A673 (cell line): ENCODE measurements at regions not wholly inside any gene's neighbourhood (a gene's known extent, or its start where the extent isn't known, plus 50 kb on each side); places are given as distances from the start of the nearest gene placed in this dataset.
A peak's percentile ranks its signal among the peaks of the same experiment; 100 is the strongest.

Experiments
- CTCF ChIP-seq: fragments of 300-800, 200-600 bp; sonication (generic); conservative IDR thresholded peaks from 2 replicates; pipeline ENCODE4 v1.5.1; 2017; ENCODE audit warnings: low read depth, mild to moderate bottlenecking, antibody characterized with exemption, low read length, moderate library complexity, mixed read lengths
- EZH2 ChIP-seq: fragments of 200-600 bp; sonication (generic); IDR thresholded peaks from 2 replicates; pipeline ENCODE4 v1.6.1; 2017; ENCODE audit warnings: borderline replicate concordance, low read depth, mild to moderate bottlenecking, mixed read lengths, antibody characterized with exemption, low read length; ENCODE audit not compliant: poor library complexity, severe bottlenecking

- TF ChIP-seq CTCF (peak; percentile 25; the same call in 1 of the 2 replicates), EZH2 (no peak)
These were observed 78.2 kb downstream of the PTGR3 start for GRCh38 chr18:75130591-75131328.
